ENCODE measurements at regions not wholly inside any gene's neighbourhood (a gene's known extent, or its start where the extent isn't known, plus 50 kb on each side); places are given as distances from the start of the nearest gene placed in this dataset.
"Not testable (repeated sequence)": the region's sequence is repeated elsewhere in the genome, so short reads cannot be mapped to it uniquely, and the experiment has no call there.

GRCh38 chr2:175792881-175793280 lies 209.2 kb downstream of the LNPK start:
- DNase-seq: no peak
- in situ Hi-C loops (cut with MboI; ENCODE audit: low pct_unique_long_range_greater_than_20kb, low sequenced_read_pairs): no loop called here

GRCh38 chr2:175792199-175792598 lies 209.9 kb downstream of the LNPK start:
- DNase-seq: no peak
- in situ Hi-C loops (cut with MboI; ENCODE audit: low pct_unique_long_range_greater_than_20kb, low sequenced_read_pairs): no loop called here

DNA sequence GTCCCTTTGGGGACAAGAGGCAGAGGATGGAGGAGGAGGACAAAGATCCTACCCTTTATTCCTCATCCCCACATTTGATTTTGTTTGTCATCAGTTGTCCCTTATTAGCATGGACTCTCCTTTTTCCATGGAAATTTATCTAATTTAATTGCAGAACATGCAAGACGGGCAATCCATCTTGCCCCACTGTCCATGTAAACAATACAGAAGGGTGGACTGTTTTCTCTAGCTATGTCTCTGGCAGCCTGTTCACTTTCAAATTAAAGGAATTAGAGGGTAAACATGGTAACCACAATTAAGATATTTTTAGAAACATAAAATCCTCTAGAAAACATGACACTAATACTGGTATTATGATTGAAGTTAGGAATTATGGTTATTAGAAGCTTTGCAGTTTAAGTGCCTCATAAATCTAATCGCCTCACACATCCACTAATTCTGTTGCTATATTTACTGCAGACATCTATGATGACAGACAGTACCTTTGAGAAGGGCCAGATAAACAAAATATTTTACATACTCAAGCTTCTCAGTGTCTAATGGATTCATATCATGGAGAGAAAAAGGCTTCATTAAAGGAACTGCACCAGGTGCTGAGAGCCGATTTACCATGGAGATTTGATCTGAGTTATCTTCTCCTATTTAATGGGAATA lies 215.5 kb downstream of the LNPK start:
- in situ Hi-C loops (cut with MboI; ENCODE audit: low pct_unique_long_range_greater_than_20kb, low sequenced_read_pairs): no loop called here
- no peak for DNase-seq

DNA sequence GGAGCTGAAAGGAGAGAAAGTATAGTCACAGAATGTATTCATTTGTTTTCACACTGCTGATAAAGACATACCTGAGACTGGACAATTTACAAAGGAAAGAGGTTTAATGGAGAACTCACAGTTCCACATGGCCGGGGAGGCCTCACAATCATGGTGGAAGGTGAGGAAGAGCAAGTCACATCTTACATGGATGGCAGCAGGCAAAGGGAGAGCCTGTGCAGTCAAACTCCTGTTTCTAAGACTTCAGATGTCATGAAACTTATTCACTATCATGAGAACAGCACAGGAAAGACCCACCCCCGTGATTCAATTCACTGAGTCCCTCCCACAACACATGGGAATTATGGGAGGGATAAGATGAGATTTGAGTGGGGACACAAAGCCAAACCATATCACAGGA lies 224.7 kb downstream of the LNPK start:
- in situ Hi-C loops (cut with MboI; ENCODE audit: low pct_unique_long_range_greater_than_20kb, low sequenced_read_pairs); DNase-seq: not testable (repeated sequence)

- in situ Hi-C loops (cut with MboI; ENCODE audit: low pct_unique_long_range_greater_than_20kb, low sequenced_read_pairs): no loop called here
- DNase-seq: no peak
Measured at GRCh38 chr2:175769200-175769599, 232.9 kb downstream of the LNPK start.

DNA sequence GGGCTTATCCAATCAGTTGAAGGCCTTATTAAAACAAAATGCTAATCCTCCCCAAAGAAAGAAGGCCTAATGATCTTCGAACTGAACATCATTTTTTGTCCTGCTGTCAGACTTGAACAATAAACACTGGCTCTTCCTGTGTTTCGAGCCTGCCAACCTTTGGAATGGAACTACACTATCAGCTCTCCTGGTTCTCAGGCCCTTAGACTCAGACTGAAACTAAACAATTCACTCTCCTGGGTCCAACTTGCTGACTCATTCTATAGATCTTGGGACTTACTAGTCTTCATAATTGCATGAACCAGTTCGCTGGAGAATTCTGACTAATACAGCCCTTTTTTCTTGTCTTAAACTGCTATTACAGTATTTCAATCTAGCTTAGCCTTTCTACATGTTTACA lies 235.2 kb downstream of the LNPK start:
- in situ Hi-C loops (cut with MboI; ENCODE audit: low pct_unique_long_range_greater_than_20kb, low sequenced_read_pairs): no loop called here
- no peak for DNase-seq

DNA sequence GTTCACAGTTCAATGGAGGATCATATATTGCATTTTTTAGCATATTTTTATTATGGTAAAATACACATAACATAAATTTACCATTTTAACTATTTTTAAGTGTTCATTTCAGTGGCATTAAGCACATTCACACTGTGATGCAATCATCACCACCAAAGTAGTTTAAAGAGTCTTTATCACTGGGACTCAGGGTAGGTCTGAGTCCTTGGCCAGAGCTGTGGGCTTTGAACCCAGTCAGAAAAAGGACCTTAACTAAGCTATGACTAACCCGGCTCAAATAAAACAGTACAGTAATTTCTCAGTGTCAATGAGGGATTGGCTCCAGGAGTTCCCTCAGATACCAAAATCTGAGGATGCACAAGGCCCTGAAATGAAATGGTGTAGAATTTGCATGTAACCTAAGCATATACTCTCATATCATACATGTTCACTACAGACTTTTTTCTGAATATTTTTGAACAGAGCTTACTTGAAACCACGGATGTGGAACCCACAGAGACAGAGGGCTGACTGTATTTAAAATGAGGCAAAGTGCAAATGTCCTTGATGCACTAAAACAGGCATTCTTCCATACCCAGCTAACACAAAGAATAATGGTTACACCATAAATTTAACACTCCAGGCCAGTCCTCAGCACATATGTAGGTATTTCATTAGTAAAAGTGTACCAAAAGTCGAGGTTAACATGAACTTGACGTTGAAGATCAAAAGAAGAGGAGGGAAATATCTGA lies 246.2 kb downstream of the LNPK start:
- in situ Hi-C loops (cut with MboI; ENCODE audit: low pct_unique_long_range_greater_than_20kb, low sequenced_read_pairs): no loop called here
- DNase-seq: no peak

- in situ Hi-C loops (cut with MboI; ENCODE audit: low pct_unique_long_range_greater_than_20kb, low sequenced_read_pairs): no loop called here
- no peak for DNase-seq
Measured at GRCh38 chr2:175755169-175755568, 246.9 kb downstream of the LNPK start.

- DNase-seq: no peak
- in situ Hi-C loops (cut with MboI; ENCODE audit: low pct_unique_long_range_greater_than_20kb, low sequenced_read_pairs): no loop called here
Measured at GRCh38 chr2:175750195-175750594, 251.9 kb downstream of the LNPK start.

DNA sequence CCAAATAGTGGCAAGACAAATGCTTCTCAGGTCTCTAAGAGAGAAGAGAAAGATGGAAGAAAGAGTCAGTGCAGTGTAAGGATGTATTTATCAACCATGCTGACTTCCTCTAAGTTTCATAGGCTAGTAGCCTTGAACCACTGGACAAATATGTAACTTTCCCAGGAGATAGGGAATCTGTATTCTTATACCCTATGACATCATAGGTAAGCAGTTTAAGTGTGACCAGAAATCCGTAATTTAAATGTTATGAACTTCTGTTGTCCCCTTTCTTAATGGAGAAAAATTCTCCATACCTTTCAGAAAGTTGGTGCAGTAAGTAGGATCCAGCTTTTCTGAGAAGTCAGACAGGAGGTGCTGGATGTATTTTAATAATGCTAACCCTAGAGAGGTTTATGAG lies 256.2 kb downstream of the LNPK start:
- DNase-seq: no peak
- in situ Hi-C loops (cut with MboI; ENCODE audit: low pct_unique_long_range_greater_than_20kb, low sequenced_read_pairs): no loop called here

DNA sequence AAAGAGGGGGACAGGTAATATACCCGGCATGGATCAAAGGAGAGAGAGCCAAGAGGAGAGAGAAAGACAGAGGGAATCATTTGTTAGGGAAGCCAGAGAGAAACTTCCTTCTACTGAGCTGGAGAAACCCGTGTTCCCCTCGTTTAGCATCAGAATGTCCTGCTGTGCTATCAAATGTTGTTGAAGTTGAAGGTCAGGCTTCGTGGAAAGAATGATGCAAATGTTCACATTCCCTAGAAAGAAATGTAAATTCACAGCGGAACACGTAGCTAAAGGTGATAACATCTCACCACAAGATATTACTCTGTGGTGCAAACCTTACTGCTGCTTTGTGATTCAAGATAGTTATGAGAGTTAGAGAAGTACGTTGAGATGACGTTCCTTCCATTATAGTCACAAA lies 258.1 kb downstream of the LNPK start:
- in situ Hi-C loops (cut with MboI; ENCODE audit: low pct_unique_long_range_greater_than_20kb, low sequenced_read_pairs): no loop called here

DNA sequence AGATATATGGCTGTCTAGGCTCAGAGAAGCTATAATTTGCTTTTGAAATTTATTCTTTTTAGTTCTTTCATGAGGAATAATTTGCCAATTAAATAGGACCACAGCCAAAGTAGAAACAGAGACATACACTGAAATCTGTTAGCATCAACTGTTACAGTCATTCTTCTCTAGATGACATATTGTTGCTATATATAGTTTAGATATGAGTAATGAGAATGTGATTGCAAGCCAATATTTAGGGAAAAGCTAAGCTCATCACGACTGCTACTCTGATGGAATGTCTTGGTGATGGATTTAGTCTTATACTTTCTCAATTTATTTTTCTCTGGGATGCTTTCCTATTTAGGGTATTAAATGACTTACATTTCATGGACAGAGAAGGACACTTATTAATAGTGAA lies 259.1 kb downstream of the LNPK start:
- DNase-seq: no peak
- in situ Hi-C loops (cut with MboI; ENCODE audit: low pct_unique_long_range_greater_than_20kb, low sequenced_read_pairs): no loop called here

More for the DNA sequence above, 258.1 kb downstream of the LNPK start:
- no peak for DNase-seq

DNA sequence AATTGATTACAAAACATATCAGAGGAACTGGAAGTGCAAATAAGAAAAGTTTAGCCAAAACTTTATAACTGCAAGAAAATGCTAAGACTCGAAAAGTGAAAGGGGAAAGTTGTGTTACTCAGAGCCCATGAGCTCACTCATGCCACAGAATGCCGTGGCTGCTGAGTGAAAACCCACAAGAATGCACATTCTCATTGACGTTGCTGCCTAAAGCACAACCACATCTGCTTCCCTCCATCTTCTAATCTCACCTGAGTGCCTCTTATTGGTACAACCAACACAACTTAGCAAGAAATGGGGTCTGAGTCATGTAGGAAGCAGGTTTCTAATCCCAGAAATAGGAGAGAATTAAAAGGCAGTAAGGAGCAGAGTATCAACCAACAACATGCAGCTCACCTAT lies 259.7 kb downstream of the LNPK start:
- in situ Hi-C loops (cut with MboI; ENCODE audit: low pct_unique_long_range_greater_than_20kb, low sequenced_read_pairs): no loop called here
- no peak for DNase-seq

- DNase-seq: no peak
- in situ Hi-C loops (cut with MboI; ENCODE audit: low pct_unique_long_range_greater_than_20kb, low sequenced_read_pairs): no loop called here
Measured at GRCh38 chr2:175741164-175741563, 260.9 kb downstream of the LNPK start.

- in situ Hi-C loops (cut with MboI; ENCODE audit: low pct_unique_long_range_greater_than_20kb, low sequenced_read_pairs): no loop called here
Measured at GRCh38 chr2:175737722-175738361, 264.2 kb downstream of the LNPK start.

GRCh38 chr2:175734686-175735085 lies 267.4 kb downstream of the LNPK start:
- DNase-seq: no peak
- in situ Hi-C loops (cut with MboI; ENCODE audit: low pct_unique_long_range_greater_than_20kb, low sequenced_read_pairs): no loop called here

More at GRCh38 chr2:175737722-175738361, 264.2 kb downstream of the LNPK start:
- no peak for DNase-seq

DNA sequence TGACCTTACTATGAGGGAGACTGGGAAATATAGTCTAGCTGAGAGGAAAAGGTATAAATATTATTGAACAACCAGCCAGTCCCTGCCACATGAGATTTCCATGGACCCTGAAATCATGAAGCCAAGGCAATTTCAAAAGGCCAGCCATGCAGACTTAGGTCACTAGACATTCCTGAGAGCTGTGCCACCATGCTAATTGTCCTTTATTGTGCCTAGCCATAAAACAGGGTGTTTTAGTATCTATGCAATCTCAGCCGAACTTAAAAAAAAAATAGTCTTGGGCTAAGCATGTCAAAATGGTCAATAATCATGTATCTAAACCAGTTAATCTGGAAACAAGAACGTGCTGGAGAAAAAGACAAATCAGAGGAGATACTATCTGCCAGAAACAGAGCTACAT lies 269.5 kb downstream of the LNPK start:
- no peak for DNase-seq
- in situ Hi-C loops (cut with MboI; ENCODE audit: low pct_unique_long_range_greater_than_20kb, low sequenced_read_pairs): no loop called here

DNA sequence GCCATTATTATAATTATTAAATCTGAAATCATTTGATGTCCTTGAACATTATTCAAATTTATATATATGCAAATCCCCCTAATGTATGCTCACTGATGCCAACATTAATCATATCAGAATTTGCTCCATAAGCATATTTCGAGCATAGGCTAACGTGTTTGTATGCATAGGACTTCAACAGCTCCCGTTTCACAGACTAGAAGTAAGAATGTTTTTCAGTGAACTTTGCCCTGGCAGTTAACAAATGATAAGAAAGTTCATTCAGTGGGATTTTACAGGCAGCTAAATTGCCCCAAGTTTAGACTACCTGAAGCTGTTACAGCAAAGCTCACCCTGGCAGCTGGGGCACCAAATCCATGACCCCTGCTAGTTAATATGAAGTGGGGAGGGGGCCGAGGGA lies 272.0 kb downstream of the LNPK start:
- DNase-seq: no peak
- in situ Hi-C loops (cut with MboI; ENCODE audit: low pct_unique_long_range_greater_than_20kb, low sequenced_read_pairs): no loop called here

- in situ Hi-C loops (cut with MboI; ENCODE audit: low pct_unique_long_range_greater_than_20kb, low sequenced_read_pairs): no loop called here
- no peak for DNase-seq
Measured at GRCh38 chr2:175729049-175729706, 272.9 kb downstream of the LNPK start.

DNA sequence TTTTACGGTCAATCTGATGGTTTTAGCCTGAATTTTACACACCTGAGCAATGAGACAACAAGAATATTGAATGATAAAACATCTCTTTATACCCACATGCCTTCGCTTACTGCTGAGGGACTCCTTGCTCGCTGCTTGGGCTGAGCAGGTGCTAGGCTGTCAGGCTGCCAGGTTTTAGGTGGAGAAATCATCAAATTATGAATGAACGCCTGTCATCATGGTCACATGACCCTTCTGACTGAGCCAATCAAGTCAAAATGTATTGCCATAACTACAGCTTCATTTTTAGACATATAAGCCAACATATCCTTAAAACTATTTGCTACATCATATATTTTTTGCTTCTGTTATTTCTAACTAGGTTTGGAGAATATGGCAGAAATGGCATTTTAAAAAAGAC lies 274.0 kb downstream of the LNPK start:
- DNase-seq: no peak
- in situ Hi-C loops (cut with MboI; ENCODE audit: low pct_unique_long_range_greater_than_20kb, low sequenced_read_pairs): no loop called here

Data from KBM-7 (cell line).